Stimulated activated CD4-positive, alpha-beta T cell treated with anti-CD3 and anti-CD28 coated beads, Interleukin-15, amount 100 ng/mL, for 48 hours (primary cell): ENCODE measurements at regions not wholly inside any gene's neighbourhood (a gene's known extent, or its start where the extent isn't known, plus 50 kb on each side); places are given as distances from the start of the nearest gene placed in this dataset.

Source experiments
- DNase-seq, 2 donors: peaks; one replicate each; pipeline ENCODE4 v3.0.0-alpha.2; 2020; ENCODE audit warnings: low read depth in 2 of 2

GRCh38 chr10:117670116-117670904 is 127.8 kb downstream of the EMX2 start:
- DNase-seq = no peak

GRCh38 chr10:117673230-117674010 is 130.9 kb downstream of the EMX2 start:
- no peak for DNase-seq

GRCh38 chr10:117674201-117674600 is 131.7 kb downstream of the EMX2 start:
- DNase-seq = no peak

DNA sequence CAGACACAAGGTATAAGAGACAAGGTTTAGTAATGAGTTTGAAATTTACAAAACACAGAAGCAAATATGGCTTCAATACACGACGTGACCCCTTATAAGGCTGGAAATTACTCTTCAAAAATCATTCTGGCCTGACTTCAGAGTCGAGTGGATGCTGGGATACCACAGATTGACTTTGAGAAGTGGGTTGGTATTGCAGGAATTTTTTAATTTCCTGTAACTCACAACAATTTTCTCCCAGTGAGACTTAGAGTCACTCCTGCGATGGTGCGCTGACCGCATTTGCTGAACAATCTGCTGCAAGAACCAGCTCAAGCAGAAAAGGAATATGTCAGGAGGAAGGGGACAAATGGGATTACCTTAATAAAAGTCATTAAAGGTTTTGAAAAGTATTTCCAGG is 132.1 kb downstream of the EMX2 start:
- no peak for DNase-seq

DNA sequence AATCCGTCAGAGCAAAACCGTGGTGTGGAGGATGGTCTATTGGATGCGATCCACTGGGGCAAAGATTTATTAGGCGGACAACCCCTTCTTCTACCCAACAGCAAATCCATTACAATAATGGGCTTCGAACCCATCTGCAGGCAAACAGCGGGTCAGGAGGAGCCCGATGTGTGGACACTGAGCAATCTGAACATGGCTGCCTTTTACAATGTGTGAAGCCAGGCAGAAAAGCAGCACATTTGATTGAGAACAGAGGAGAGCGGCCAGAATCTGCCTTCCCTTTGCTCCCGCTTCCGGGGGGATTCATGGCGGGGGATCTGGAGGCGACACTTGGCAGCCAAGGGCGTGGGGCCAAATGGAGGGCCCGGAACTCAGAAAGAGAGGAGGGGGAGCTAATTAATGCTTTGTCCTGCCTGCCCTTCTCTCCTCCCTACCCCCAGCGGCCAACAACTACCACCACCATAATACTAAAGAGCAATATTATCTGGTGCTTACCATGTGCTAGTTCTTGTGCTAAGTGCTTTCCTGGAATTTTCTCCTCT is 133.0 kb downstream of the EMX2 start:
- DNase-seq = no peak

- DNase-seq = no peak
Observed at GRCh38 chr10:117677239-117677638, 134.7 kb downstream of the EMX2 start.

DNA sequence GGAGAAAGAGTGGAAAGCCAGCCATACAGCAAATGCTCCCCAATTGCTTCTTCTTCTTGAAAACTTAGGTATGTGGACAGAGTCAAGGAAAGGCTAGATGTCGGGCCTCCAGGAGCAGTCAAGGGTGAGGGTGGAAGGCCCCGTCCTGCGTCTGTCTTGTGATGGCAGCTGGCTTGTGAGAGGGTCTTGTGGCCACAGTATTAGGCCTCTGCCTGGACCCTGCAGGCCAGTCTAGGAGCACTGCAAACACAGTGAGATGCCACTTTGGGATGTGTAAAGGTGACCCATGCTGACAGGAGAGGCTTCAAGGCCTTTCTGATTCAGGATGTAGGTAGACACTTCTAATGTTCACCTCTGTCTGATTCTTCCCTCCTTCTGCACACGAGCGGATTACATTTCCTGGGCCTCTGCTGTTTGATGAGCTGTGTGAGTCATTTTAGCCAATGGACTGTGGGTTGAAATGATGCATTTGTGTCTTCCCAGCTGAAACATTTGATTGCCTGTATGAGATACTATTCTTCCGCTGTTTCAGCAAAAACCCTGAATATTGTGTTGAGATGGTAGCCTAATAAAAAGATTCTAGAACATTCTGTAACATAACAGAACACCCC is 135.4 kb downstream of the EMX2 start:
- no peak for DNase-seq

- DNase-seq = no peak
Observed at GRCh38 chr10:117680601-117681000, 138.1 kb downstream of the EMX2 start.

DNA sequence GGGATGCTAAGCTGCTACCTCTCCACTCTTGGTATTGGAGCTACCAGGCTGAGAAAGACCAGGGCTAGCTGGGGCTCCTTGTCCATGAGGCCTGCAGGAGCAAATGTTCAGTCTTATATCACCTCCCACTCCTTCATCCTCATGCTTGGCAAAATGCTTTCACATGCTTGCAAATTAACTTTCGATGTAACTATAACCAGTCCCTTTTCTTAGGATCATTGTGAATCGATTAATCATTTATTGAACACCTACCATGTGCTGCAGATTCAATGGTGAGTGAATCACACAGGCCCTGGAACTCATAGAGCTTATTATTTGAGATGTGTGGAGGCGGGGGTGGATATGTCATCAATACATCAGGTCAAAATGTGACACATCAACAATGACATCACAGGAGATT is 138.6 kb downstream of the EMX2 start:
- no peak for DNase-seq

GRCh38 chr10:117684046-117684610 is 141.6 kb downstream of the EMX2 start:
- no peak for DNase-seq

GRCh38 chr10:117684672-117685211 is 142.2 kb downstream of the EMX2 start:
- no peak for DNase-seq

- no peak for DNase-seq
Observed at GRCh38 chr10:117685431-117685830, 142.9 kb downstream of the EMX2 start.

DNA sequence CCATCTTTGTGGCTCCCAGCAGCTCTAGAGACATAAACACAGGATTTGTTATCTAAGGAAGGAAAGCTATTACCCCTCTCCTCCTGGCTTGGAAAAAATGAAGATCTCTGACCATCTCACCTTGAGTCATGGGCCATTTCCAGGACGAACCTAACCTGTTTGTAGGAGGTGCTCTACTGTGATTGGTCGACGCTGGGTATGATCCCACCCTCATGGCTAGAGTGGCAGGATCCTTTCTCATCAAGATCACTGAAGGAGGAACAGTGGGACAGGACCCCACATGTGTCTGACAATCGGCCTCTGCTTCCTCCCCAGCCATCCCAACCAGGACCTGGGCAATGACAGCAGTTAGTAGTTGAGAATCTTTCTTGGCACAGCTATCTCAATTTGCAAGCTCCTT is 144.1 kb downstream of the EMX2 start:
- no peak for DNase-seq

DNA sequence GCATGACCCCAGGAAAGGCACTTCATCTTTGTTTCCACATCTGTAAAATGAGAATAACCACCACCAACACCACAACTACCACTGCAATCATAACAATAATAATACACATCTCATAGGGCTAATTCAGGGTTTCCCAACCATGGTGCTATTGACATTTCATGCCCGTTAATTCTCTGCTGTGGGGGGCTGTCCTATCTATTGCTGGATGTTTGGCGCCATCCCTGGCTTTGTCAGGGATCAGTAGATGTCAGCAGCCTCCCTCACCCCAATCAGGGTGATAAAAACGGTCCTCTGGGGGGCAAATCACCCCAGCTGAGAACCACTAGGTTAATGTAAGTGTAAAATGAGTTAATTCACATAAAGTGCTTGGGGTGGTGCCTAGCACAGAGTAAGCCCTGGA is 145.8 kb downstream of the EMX2 start:
- DNase-seq = no peak

GRCh38 chr10:117689566-117689965 is 147.0 kb downstream of the EMX2 start:
- no peak for DNase-seq

DNA sequence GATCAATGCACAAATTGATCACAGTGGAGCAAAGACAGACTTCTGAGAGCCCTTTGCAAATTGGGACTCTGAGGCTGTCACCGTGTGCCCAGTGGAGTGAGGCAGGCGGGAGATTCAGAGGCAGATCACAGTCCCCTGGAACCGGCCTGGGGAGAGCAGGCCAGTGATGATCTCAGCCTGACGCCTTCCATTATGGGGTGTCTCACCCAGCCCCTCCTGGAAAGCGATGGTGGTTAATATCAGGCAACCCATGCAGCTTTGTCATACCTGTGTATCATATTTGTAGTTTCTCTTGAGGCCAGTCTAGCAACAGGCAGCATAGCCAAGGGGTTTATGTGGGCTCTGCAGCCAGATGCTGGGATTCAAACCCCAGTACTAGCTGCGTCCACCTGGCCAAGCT is 147.8 kb downstream of the EMX2 start:
- no peak for DNase-seq

GRCh38 chr10:117694190-117694589 is 151.6 kb downstream of the EMX2 start:
- no peak for DNase-seq

DNA sequence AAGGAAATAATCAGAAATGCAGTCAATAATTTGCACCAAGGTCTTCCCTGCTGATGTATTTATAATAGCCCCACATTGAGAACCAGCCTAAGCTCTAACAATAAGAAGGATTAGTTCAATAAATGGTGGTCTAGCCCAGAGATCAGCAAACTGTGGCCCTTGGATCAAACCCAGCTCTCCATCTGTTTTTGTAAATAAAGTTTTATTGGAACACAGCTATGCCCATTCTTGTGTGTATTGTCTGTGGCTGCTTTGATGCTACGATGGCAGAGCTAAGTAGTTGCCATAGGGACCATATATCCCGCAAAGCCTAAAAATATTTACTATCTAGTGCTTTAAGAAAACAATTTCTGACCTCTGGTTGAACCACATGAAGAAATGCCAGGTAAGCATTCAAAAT is 154.9 kb downstream of the EMX2 start:
- DNase-seq = no peak

DNA sequence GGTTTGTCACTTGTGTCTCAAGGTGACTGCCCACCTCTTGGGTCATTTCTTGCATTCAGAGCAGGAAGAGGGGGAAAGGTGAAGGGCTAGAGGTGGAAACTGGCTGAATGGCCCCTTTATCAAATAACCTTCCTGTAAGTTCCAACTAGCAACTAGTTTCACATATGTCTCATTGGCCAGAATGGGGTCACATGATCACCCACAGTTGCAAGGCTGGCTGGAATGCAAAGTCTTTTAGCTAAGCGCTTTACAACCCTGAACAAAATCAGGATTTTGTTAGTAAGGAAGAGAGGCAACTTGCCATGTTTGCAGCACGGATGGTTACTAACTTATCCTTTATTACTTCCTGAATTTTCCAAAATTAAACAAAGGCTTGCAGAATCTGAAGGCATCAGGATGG is 156.3 kb downstream of the EMX2 start:
- DNase-seq = no peak

GRCh38 chr10:117699436-117700075 is 157.0 kb downstream of the EMX2 start:
- DNase-seq = no peak

GRCh38 chr10:117710181-117710798 is 167.7 kb downstream of the EMX2 start:
- DNase-seq = no peak
